Keratinocyte (primary cell): ENCODE measurements at regions not wholly inside any gene's neighbourhood (a gene's known extent, or its start where the extent isn't known, plus 50 kb on each side); places are given as distances from the start of the nearest gene placed in this dataset.

Experiments used
- DNase-seq: peaks from one replicate; pipeline ENCODE4 v3.0.0-alpha.2; 2011; ENCODE audit warnings: low read depth, missing footprints, low spot score
- FAIRE-seq: peaks from 2 replicates; lab custom pipeline; 2011; peaks lifted over from hg19 to GRCh38; lab: Jason Lieb, UNC
- H2AFZ ChIP-seq: 2 replicates; pipeline ENCODE4 v1.6.0; 2012; ENCODE audit warnings: low read length, control low read depth, inconsistent platforms; ENCODE audit not compliant: control insufficient read depth
- H3K27ac ChIP-seq: 2 replicates; pipeline ENCODE4 v1.5.1; 2011; ENCODE audit warnings: low read length; ENCODE audit not compliant: control insufficient read depth, insufficient read depth
- H3K27me3 ChIP-seq: 3 replicates; pipeline ENCODE4 v1.6.0; 2011; ENCODE audit warnings: low read length; ENCODE audit not compliant: control insufficient read depth, insufficient read depth; ENCODE audit errors: extremely low read depth
- H3K36me3 ChIP-seq, 2 experiments: 2 replicates in 1 of 2; 3 replicates in 1 of 2; pipeline ENCODE4 v1.5.1; 2011; ENCODE audit warnings: low read length in 2 of 2, mild to moderate bottlenecking in 1 of 2; ENCODE audit not compliant: control insufficient read depth in 2 of 2, insufficient read depth in 2 of 2; ENCODE audit errors: extremely low read depth in 1 of 2
- H3K4me1 ChIP-seq: 3 replicates; pipeline ENCODE4 v1.5.1; 2011; ENCODE audit warnings: low read length; ENCODE audit not compliant: control insufficient read depth, insufficient read depth; ENCODE audit errors: extremely low read depth
- H3K4me2 ChIP-seq: 3 replicates; pipeline ENCODE4 v1.6.0; 2011; ENCODE audit warnings: low read depth, low read length; ENCODE audit not compliant: control insufficient read depth, insufficient read depth; ENCODE audit errors: extremely low read depth
- H3K4me3 ChIP-seq, 3 experiments: fragments of 200-600 bp in 1 of 3; sonication (generic) in 1 of 3; 2 replicates in 2 of 3; 3 replicates in 1 of 3; pipeline ENCODE4 v1.5.1; 2011 to 2016; ENCODE audit warnings: low read length in 3 of 3, mild to moderate bottlenecking in 3 of 3, control low read depth in 2 of 3, inconsistent platforms in 1 of 3, low read depth in 1 of 3, mixed read lengths in 1 of 3, mixed run types in 1 of 3, moderate library complexity in 1 of 3; ENCODE audit not compliant: control insufficient read depth in 2 of 3, insufficient read depth in 2 of 3; ENCODE audit errors: extremely low read depth in 1 of 3
- H3K79me2 ChIP-seq: 2 replicates; pipeline ENCODE4 v1.6.0; 2012; ENCODE audit warnings: low read length; ENCODE audit not compliant: control insufficient read depth, insufficient read depth
- H3K9ac ChIP-seq: 3 replicates; pipeline ENCODE4 v1.6.0; 2011; ENCODE audit warnings: low read length; ENCODE audit not compliant: control insufficient read depth, insufficient read depth; ENCODE audit errors: extremely low read depth
- H3K9me1 ChIP-seq: 3 replicates; pipeline ENCODE4 v1.6.0; 2011; ENCODE audit warnings: low read length; ENCODE audit not compliant: control insufficient read depth, insufficient read depth; ENCODE audit errors: extremely low read depth
- H3K9me3 ChIP-seq: 2 replicates; pipeline ENCODE4 v1.5.1; 2012; ENCODE audit warnings: low read depth, low read length; ENCODE audit not compliant: control insufficient read depth
- H4K20me1 ChIP-seq: 3 replicates; pipeline ENCODE4 v1.6.0; 2011; ENCODE audit warnings: low read length; ENCODE audit not compliant: control insufficient read depth, insufficient read depth; ENCODE audit errors: extremely low read depth
- CTCF ChIP-seq, 3 experiments: IDR thresholded peaks in 1 of 3; conservative IDR thresholded peaks in 1 of 3; optimal IDR thresholded peaks in 1 of 3; 2 replicates in 2 of 3; 3 replicates in 1 of 3; pipeline versions ENCODE3 to v1.5.1; 2011; ENCODE audit warnings: low read length in 3 of 3, mild to moderate bottlenecking in 3 of 3, moderate library complexity in 2 of 3, control low read depth in 1 of 3, inconsistent platforms in 1 of 3; ENCODE audit not compliant: insufficient read depth in 2 of 3; ENCODE audit errors: extremely low read depth in 1 of 3
- EZH2 ChIP-seq: IDR thresholded peaks from one replicate; pipeline ENCODE4 v1.6.1; 2012; ENCODE audit warnings: inconsistent platforms, mild to moderate bottlenecking, low read length, moderate library complexity
- dilution Hi-C: fragments of 300-500 bp; cut with MboI; formaldehyde crosslinking; loops from one replicate; pipeline ENCODE4 v1.7.0; 2020; ENCODE audit warnings: low sequenced_read_pairs; ENCODE audit not compliant: extremely low pct_ligation_motif_present

- no peak for DNase-seq
- Histone ChIP-seq H3K4me3 (no peak overlapping the region), H3K27me3 (no peaks in the 10 kb centered on the region), H3K36me3 (no peaks in the 10 kb centered on the region), H4K20me1 (no peaks in the 10 kb centered on the region), H3K4me2 (no peak overlapping the region), H3K27ac (no peak overlapping the region), H2AFZ (no peak overlapping the region), H3K9me3 (no peaks in the 10 kb centered on the region), H3K4me1 (no peaks in the 10 kb centered on the region), H3K79me2 (no peaks in the 10 kb centered on the region), H3K9ac (no peak overlapping the region), H3K9me1 (no peaks in the 10 kb centered on the region)
- FAIRE-seq = no peak
- TF ChIP-seq EZH2 = no peak
- no peak for TF ChIP-seq CTCF (optimal IDR thresholded peaks at IDR 0.05 in 1 of 3, IDR thresholded peaks at IDR 0.05 in 1 of 3, conservative IDR thresholded peaks at IDR 0.05 in 1 of 3; ENCODE audit: extremely low read depth in 1 of 3, insufficient read depth in 2 of 3, low read length in 3 of 3)
- dilution Hi-C loops = no loop called here
Measured at GRCh38 chr17:69796078-69796477, 278.9 kb upstream of the KCNJ16 start.

- Histone ChIP-seq H3K9me1 (no peaks in the 10 kb centered on the region), H3K9me3 (no peaks in the 10 kb centered on the region), H3K4me1 (no peaks in the 10 kb centered on the region), H4K20me1 (no peaks in the 10 kb centered on the region), H3K79me2 (no peaks in the 10 kb centered on the region), H3K9ac (no peak overlapping the region), H3K27ac (no peak overlapping the region), H3K4me2 (no peak overlapping the region), H3K27me3 (no peaks in the 10 kb centered on the region), H3K36me3 (no peaks in the 10 kb centered on the region), H2AFZ (no peak overlapping the region), H3K4me3 (no peak overlapping the region)
- no peak for FAIRE-seq
- no peak for DNase-seq
- dilution Hi-C loops = no loop called here
- TF ChIP-seq CTCF (optimal IDR thresholded peaks at IDR 0.05 in 1 of 3, IDR thresholded peaks at IDR 0.05 in 1 of 3, conservative IDR thresholded peaks at IDR 0.05 in 1 of 3; ENCODE audit: extremely low read depth in 1 of 3, insufficient read depth in 2 of 3, low read length in 3 of 3) (no peak), EZH2 (no peak)
Measured at GRCh38 chr17:69800870-69801269, 274.2 kb upstream of the KCNJ16 start.
